ENCODE measurements at regions not wholly inside any gene's neighbourhood (a gene's known extent, or its start where the extent isn't known, plus 50 kb on each side); places are given as distances from the start of the nearest gene placed in this dataset.
"Not testable (repeated sequence)": the region's sequence is repeated elsewhere in the genome, so short reads cannot be mapped to it uniquely, and the experiment has no call there.

DNA sequence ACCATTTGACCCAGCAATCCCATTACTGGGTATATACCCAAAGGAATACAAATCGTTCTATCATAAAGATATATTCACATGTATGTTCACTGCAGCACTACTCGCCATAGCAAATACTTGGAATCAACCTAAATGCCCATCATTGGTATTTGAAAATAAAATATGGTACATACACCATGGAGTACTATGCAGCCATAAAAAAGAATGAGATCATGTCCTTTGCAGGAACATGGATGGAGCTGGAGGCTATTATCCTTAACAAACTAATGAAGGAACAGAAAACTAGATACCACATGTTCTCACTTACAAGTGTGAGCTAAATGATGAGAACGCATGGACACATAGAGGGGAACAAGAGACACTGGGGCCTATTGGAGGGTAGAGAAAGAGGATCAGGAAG lies 63.1 kb upstream of the JAK1 start:
- H3K9me3 ChIP-seq (ENCODE audit: insufficient read depth in 2 of 2, low read depth in 1 of 2, low read length in 1 of 2); H2AFZ ChIP-seq (ENCODE audit: low read length); H2BK5ac ChIP-seq (ENCODE audit: low read depth, low read length); H3K4me1 ChIP-seq (replicated peaks in 1 of 4; ENCODE audit: control insufficient read depth in 3 of 4, insufficient read depth in 4 of 4, low read length in 3 of 4); H4K8ac ChIP-seq (ENCODE audit: extremely low read depth, insufficient read depth, low read length); H3K4me3 ChIP-seq (ENCODE audit: extremely low read depth in 1 of 4, insufficient read depth in 2 of 4, low read depth in 3 of 4, low read length in 4 of 4); H2BK15ac ChIP-seq (ENCODE audit: low read length); H3K14ac ChIP-seq (ENCODE audit: insufficient read length); H3K23ac ChIP-seq (ENCODE audit: insufficient read length); H3K18ac ChIP-seq (ENCODE audit: extremely low read depth, low read length); H3K27ac ChIP-seq (ENCODE audit: low read depth, low read length); H3K23me2 ChIP-seq (ENCODE audit: low read depth, low read length); DNase-seq (ENCODE audit: low read depth in 1 of 2, low spot score in 2 of 2); H3K27me3 ChIP-seq (replicated peaks in 1 of 4; ENCODE audit: control insufficient read depth in 3 of 4, extremely low read depth in 1 of 4, insufficient read depth in 3 of 4, low read length in 3 of 4); H2AK5ac ChIP-seq (ENCODE audit: low read depth, low read length); H3K4ac ChIP-seq (replicated peaks; ENCODE audit: insufficient read length, low read depth, low read length); H4K20me1 ChIP-seq (replicated peaks in 1 of 2; ENCODE audit: control insufficient read depth in 1 of 2, insufficient read depth in 2 of 2, low read length in 2 of 2); H2BK20ac ChIP-seq (ENCODE audit: low read length); FAIRE-seq; H3K4me2 ChIP-seq (ENCODE audit: insufficient read depth in 1 of 2, low read depth in 2 of 2, low read length in 2 of 2); H2BK120ac ChIP-seq (replicated peaks; ENCODE audit: low read depth, low read length); CTCF ChIA-PET (ENCODE audit: partially characterized antibody); H3K9ac ChIP-seq (replicated peaks in 1 of 4; ENCODE audit: extremely low read depth in 1 of 4, low read depth in 3 of 4, low read length in 3 of 4); H3K56ac ChIP-seq (replicated peaks; ENCODE audit: insufficient read length, low read depth, low read length); POLR2A ChIA-PET (ENCODE audit: partially characterized antibody); H4K5ac ChIP-seq (ENCODE audit: insufficient read length, low read depth, low read length); H3K36me3 ChIP-seq (ENCODE audit: control insufficient read depth in 2 of 4, insufficient read depth in 4 of 4, low read length in 3 of 4); H2BK12ac ChIP-seq (ENCODE audit: low read depth, low read length); H4K91ac ChIP-seq (replicated peaks; ENCODE audit: insufficient read length, low read length); H3K79me2 ChIP-seq (ENCODE audit: control insufficient read depth in 1 of 2, insufficient read depth in 2 of 2, low read length in 2 of 2); H3K79me1 ChIP-seq (ENCODE audit: low read depth, low read length): not testable (repeated sequence)
- 89% methylated on average over 3 of the region's 3 CpGs; no CpG with 5 or more reads in 1 of the 2 experiments for WGBS, 2 experiments (ENCODE audit: extremely low coverage in 1 of 2, insufficient coverage in 1 of 2, insufficient read length in 1 of 2, insufficient replicate concordance in 2 of 2, low coverage in 1 of 2, low lambda C conversion rate in 2 of 2, missing lambda C conversion rate in 1 of 2)

DNA sequence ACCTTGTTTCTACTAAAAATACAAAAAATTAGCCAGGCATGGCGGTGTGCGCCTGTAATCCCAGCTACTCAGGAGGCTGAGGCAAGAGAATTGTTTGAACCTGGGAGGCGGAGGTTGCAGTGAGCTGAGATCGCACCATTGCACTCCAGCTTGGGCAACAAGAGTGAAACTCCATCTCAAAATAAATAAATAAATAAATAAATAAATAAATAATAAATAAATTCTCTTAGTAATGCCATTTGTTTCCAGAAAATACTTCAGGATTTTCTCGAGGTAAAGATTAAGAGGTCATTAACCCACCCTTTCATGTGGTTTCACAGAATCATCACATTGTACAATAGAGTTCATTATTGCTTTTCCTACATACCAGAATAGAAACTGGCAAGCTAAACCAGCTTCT lies 68.5 kb upstream of the JAK1 start:
- not testable (repeated sequence) for H3K27ac ChIP-seq (ENCODE audit: low read depth, low read length); H3K9ac ChIP-seq (replicated peaks in 1 of 4; ENCODE audit: extremely low read depth in 1 of 4, low read depth in 3 of 4, low read length in 3 of 4); H3K4me1 ChIP-seq (replicated peaks in 1 of 4; ENCODE audit: control insufficient read depth in 3 of 4, insufficient read depth in 4 of 4, low read length in 3 of 4); H2BK12ac ChIP-seq (ENCODE audit: low read depth, low read length); H2AK5ac ChIP-seq (ENCODE audit: low read depth, low read length); H3K79me2 ChIP-seq (ENCODE audit: control insufficient read depth in 1 of 2, insufficient read depth in 2 of 2, low read length in 2 of 2); H3K56ac ChIP-seq (replicated peaks; ENCODE audit: insufficient read length, low read depth, low read length); H3K23me2 ChIP-seq (ENCODE audit: low read depth, low read length); H3K14ac ChIP-seq (ENCODE audit: insufficient read length); H3K4me2 ChIP-seq (ENCODE audit: insufficient read depth in 1 of 2, low read depth in 2 of 2, low read length in 2 of 2); H2BK120ac ChIP-seq (replicated peaks; ENCODE audit: low read depth, low read length); H3K4me3 ChIP-seq (ENCODE audit: extremely low read depth in 1 of 4, insufficient read depth in 2 of 4, low read depth in 3 of 4, low read length in 4 of 4); H3K23ac ChIP-seq (ENCODE audit: insufficient read length); H4K20me1 ChIP-seq (replicated peaks in 1 of 2; ENCODE audit: control insufficient read depth in 1 of 2, insufficient read depth in 2 of 2, low read length in 2 of 2); DNase-seq (ENCODE audit: low read depth in 1 of 2, low spot score in 2 of 2); H4K91ac ChIP-seq (replicated peaks; ENCODE audit: insufficient read length, low read length); FAIRE-seq; H2BK15ac ChIP-seq (ENCODE audit: low read length); H3K18ac ChIP-seq (ENCODE audit: extremely low read depth, low read length); H3K9me3 ChIP-seq (ENCODE audit: insufficient read depth in 2 of 2, low read depth in 1 of 2, low read length in 1 of 2); H3K36me3 ChIP-seq (ENCODE audit: control insufficient read depth in 2 of 4, insufficient read depth in 4 of 4, low read length in 3 of 4); H2AFZ ChIP-seq (ENCODE audit: low read length); H2BK20ac ChIP-seq (ENCODE audit: low read length); H3K79me1 ChIP-seq (ENCODE audit: low read depth, low read length); H3K4ac ChIP-seq (replicated peaks; ENCODE audit: insufficient read length, low read depth, low read length); H3K27me3 ChIP-seq (replicated peaks in 1 of 4; ENCODE audit: control insufficient read depth in 3 of 4, extremely low read depth in 1 of 4, insufficient read depth in 3 of 4, low read length in 3 of 4); H4K5ac ChIP-seq (ENCODE audit: insufficient read length, low read depth, low read length); H4K8ac ChIP-seq (ENCODE audit: extremely low read depth, insufficient read depth, low read length); H2BK5ac ChIP-seq (ENCODE audit: low read depth, low read length)
- CTCF ChIA-PET (ENCODE audit: partially characterized antibody): interaction anchor here (1.4 to 4.4 kb wide), 2 partner anchors 14 to 173 kb away, joined by 5 to 20 read pairs; no protein-coding TSS in a partner anchor
- POLR2A ChIA-PET (ENCODE audit: partially characterized antibody): interaction anchor here (2.7 kb wide), 1 partner anchor 9 kb away, joined by 7 read pairs; no protein-coding TSS in a partner anchor
- 87% methylated on average over 5 of the region's 5 CpGs; no CpG with 5 or more reads in 1 of the 2 experiments for WGBS, 2 experiments (ENCODE audit: extremely low coverage in 1 of 2, insufficient coverage in 1 of 2, insufficient read length in 1 of 2, insufficient replicate concordance in 2 of 2, low coverage in 1 of 2, low lambda C conversion rate in 2 of 2, missing lambda C conversion rate in 1 of 2)

All from H1 (cell line).